ENCODE measurements at regions not wholly inside any gene's neighbourhood (a gene's known extent, or its start where the extent isn't known, plus 50 kb on each side); places are given as distances from the start of the nearest gene placed in this dataset.

GRCh38 chr11:70537576-70538571 is 139.5 kb downstream of the CTTN start:
- no peak for DNase-seq

- no peak for DNase-seq
Measured at GRCh38 chr11:70538641-70539359, 140.5 kb downstream of the CTTN start.

GRCh38 chr11:70539360-70540095 is 141.2 kb downstream of the CTTN start:
- DNase-seq = no peak

GRCh38 chr11:70540196-70540595 is 141.9 kb downstream of the CTTN start:
- DNase-seq = no peak

GRCh38 chr11:70541176-70541575 is 142.8 kb downstream of the CTTN start:
- no peak for DNase-seq

GRCh38 chr11:70541699-70542098 is 143.4 kb downstream of the CTTN start:
- DNase-seq = no peak

- no peak for DNase-seq
Measured at GRCh38 chr11:70542406-70542805, 144.1 kb downstream of the CTTN start.

GRCh38 chr11:70542811-70543210 is 144.5 kb downstream of the CTTN start:
- no peak for DNase-seq

GRCh38 chr11:70543611-70544010 is 145.3 kb downstream of the CTTN start:
- DNase-seq = no peak

- DNase-seq = no peak
Measured at GRCh38 chr11:70544067-70544773, 145.9 kb downstream of the CTTN start.

GRCh38 chr11:70544774-70545609 is 146.7 kb downstream of the CTTN start:
- DNase-seq = no peak

GRCh38 chr11:70545610-70545912 is 147.2 kb downstream of the CTTN start:
- DNase-seq = no peak

GRCh38 chr11:70546191-70546940 is 148.0 kb downstream of the CTTN start:
- no peak for DNase-seq

- no peak for DNase-seq
Measured at GRCh38 chr11:70547386-70547785, 149.1 kb downstream of the CTTN start.

- DNase-seq = no peak
Measured at GRCh38 chr11:70547821-70548670, 149.7 kb downstream of the CTTN start.

- no peak for DNase-seq
Measured at GRCh38 chr11:70548976-70549375, 150.6 kb downstream of the CTTN start.

GRCh38 chr11:70549386-70549785 is 151.1 kb downstream of the CTTN start:
- DNase-seq = no peak

GRCh38 chr11:70549796-70550195 is 151.5 kb downstream of the CTTN start:
- no peak for DNase-seq

- DNase-seq = no peak
Measured at GRCh38 chr11:70550456-70551195, 152.3 kb downstream of the CTTN start.
